ENCODE measurements at regions not wholly inside any gene's neighbourhood (a gene's known extent, or its start where the extent isn't known, plus 50 kb on each side); places are given as distances from the start of the nearest gene placed in this dataset.

DNA sequence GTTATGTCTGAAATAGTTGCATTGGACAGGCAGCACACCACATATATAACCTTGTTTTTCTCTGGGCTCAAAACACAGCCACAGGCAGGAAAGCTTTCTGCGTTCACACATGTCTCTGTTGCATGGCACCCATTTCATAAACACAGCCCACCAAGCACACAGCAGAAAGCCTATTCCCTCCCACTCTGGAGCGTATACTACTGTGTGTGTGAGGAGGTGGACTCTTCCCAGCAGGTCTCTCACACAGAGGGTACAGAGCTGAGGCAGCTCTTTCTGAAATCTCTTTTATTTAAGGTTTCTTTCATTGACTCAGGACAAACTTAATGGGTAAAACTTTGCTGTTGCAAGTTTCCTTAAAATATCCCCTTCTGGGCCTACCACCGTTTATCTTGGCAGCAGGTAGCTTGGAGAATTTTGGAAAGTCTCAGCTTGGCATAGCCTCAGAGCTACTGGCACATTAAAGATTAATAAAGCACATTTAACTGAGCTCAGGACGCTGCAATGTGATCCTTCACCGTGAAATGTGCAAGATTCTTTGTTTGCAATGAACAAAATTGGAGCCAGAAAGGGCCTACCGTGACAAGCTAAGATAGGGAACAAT lies 105.1 kb upstream of the NCKAP5 start:
- H3K9me3 ChIP-seq (ENCODE audit: control insufficient read depth, insufficient read depth, low read length): peaks cover 5% of the 10 kb centered on the region
- peak overlapping the region; percentile 98 for H2BK120ac ChIP-seq (ENCODE audit: low read depth, low read length)
- H2AFZ ChIP-seq (replicated peaks; ENCODE audit: low read length, poor library complexity): peak overlapping the region; percentile 48
- H4K20me1 ChIP-seq (ENCODE audit: insufficient read depth, low read length): no peaks in the 10 kb centered on the region
- peak overlapping the region; percentile 72 for H2BK20ac ChIP-seq (ENCODE audit: low read depth, low read length)
- H3K4me3 ChIP-seq (ENCODE audit: insufficient read depth, low read depth, low read length): no peak overlapping the region
- intact Hi-C loops (cut with micrococcal nuclease): loop anchor here (10.0 kb wide), 1 partner anchor 409 kb away; no protein-coding TSS in a partner anchor
- H4K91ac ChIP-seq (ENCODE audit: insufficient read depth, low read depth, low read length): peak overlapping the region; percentile 77
- no CpG with 5 or more reads among the region's 6 CpGs for WGBS, 2 experiments (ENCODE audit: extremely low coverage in 2 of 2, insufficient read length in 1 of 2)
- H4K8ac ChIP-seq (ENCODE audit: low read depth in 2 of 2, low read length in 2 of 2): peak overlapping the region; percentile 25 to 46; a peak in 3 of 4 replicates
- H3K9me1 ChIP-seq (ENCODE audit: insufficient read depth, low read length): peaks cover 13% of the 10 kb centered on the region
- no peak overlapping the region for H3K9ac ChIP-seq (ENCODE audit: low read depth, low read length)
- H3K4ac ChIP-seq (ENCODE audit: low read depth, low read length): peak overlapping the region; percentile 65
- peak overlapping the region; percentile 62; the same call in 1 of the 3 replicates for H2BK15ac ChIP-seq (ENCODE audit: low read depth, low read length)
- peak overlapping the region; percentile 3 for H2AK9ac ChIP-seq (replicated peaks; ENCODE audit: low read depth, low read length, poor library complexity)
- H3K36me3 ChIP-seq (ENCODE audit: control insufficient read depth, insufficient read depth, low read length): no peaks in the 10 kb centered on the region
- ChIA-PET CTCF (interaction anchor here (1.0 to 1.4 kb wide), 2 partner anchors 21 to 24 kb away, joined by 3 to 4 read pairs; no protein-coding TSS in a partner anchor), POLR2A (ENCODE audit: unreplicated experiment) (interaction anchor here (0.6 kb wide), 1 partner anchor 406 kb away, joined by 4 read pairs; no protein-coding TSS in a partner anchor)
- H2AK5ac ChIP-seq (ENCODE audit: low read depth, low read length): peak overlapping the region; percentile 51; the same call in 1 of the 2 replicates
- DNase-seq (no peak), ATAC-seq (ENCODE audit: low read depth) (no peak)
- H3K27ac ChIP-seq (ENCODE audit: insufficient read depth, low read length): peak overlapping the region; percentile 0; the same call in 1 of the 2 replicates
- H3K79me1 ChIP-seq (ENCODE audit: low read depth in 1 of 2, low read length in 2 of 2): 0 out of 4 replicates have a peak, but pooled peaks cover 0 to 9% of the 10 kb centered on the region in 2 experiments
- no peak overlapping the region for H3K4me2 ChIP-seq (ENCODE audit: low read depth, low read length)
- peak overlapping the region; percentile 21 for H4K5ac ChIP-seq (ENCODE audit: low read depth, low read length)
- H3K27me3 ChIP-seq (ENCODE audit: control insufficient read depth, insufficient read depth, low read length): no peaks in the 10 kb centered on the region
- H3K4me1 ChIP-seq (ENCODE audit: control insufficient read depth, insufficient read depth, low read length): peaks cover 20% of the 10 kb centered on the region
- peak overlapping the region; percentile 8; the same call in 1 of the 2 replicates for H3K23ac ChIP-seq (ENCODE audit: low read depth, low read length)
- H3K14ac ChIP-seq (replicated peaks; ENCODE audit: low read depth, low read length): peak overlapping the region; percentile 44; the same call in 1 of the 2 replicates
- peak overlapping the region; percentile 39 for H3K18ac ChIP-seq (ENCODE audit: low read depth, low read length)
- BruUV-seq (replicated peaks): no TSS peak
- in situ Hi-C loops (cut with MboI; ENCODE audit: low sequenced_read_pairs): no loop called here
- dilution Hi-C loops (cut with HindIII; ENCODE audit: low sequenced_read_pairs, unreplicated experiment): no loop called here
- no peak overlapping the region for H2BK5ac ChIP-seq (ENCODE audit: low read depth, low read length, poor library complexity, severe bottlenecking)
- H3K56ac ChIP-seq (ENCODE audit: extremely low read depth, insufficient read depth, low read length): no peak overlapping the region
- no peak for TF ChIP-seq RAD21 (IDR thresholded peaks at IDR 0.05; ENCODE audit: low read length)
- TF ChIP-seq BHLHE40 (IDR thresholded peaks at IDR 0.05; ENCODE audit: low read depth, low read length): no peak
- no peak for TF ChIP-seq CHD1 (IDR thresholded peaks at IDR 0.05; ENCODE audit: low read depth, low read length)
- TF ChIP-seq, protein P1, sequence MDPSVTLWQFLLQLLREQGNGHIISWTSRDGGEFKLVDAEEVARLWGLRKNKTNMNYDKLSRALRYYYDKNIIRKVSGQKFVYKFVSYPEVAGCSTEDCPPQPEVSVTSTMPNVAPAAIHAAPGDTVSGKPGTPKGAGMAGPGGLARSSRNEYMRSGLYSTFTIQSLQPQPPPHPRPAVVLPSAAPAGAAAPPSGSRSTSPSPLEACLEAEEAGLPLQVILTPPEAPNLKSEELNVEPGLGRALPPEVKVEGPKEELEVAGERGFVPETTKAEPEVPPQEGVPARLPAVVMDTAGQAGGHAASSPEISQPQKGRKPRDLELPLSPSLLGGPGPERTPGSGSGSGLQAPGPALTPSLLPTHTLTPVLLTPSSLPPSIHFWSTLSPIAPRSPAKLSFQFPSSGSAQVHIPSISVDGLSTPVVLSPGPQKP (IDR thresholded peaks at IDR 0.05; ENCODE audit: borderline replicate concordance, low read depth, low read length): no peak
- TF ChIP-seq, protein P2, sequence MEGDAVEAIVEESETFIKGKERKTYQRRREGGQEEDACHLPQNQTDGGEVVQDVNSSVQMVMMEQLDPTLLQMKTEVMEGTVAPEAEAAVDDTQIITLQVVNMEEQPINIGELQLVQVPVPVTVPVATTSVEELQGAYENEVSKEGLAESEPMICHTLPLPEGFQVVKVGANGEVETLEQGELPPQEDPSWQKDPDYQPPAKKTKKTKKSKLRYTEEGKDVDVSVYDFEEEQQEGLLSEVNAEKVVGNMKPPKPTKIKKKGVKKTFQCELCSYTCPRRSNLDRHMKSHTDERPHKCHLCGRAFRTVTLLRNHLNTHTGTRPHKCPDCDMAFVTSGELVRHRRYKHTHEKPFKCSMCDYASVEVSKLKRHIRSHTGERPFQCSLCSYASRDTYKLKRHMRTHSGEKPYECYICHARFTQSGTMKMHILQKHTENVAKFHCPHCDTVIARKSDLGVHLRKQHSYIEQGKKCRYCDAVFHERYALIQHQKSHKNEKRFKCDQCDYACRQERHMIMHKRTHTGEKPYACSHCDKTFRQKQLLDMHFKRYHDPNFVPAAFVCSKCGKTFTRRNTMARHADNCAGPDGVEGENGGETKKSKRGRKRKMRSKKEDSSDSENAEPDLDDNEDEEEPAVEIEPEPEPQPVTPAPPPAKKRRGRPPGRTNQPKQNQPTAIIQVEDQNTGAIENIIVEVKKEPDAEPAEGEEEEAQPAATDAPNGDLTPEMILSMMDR (conservative IDR thresholded peaks at IDR 0.05; ENCODE audit: low read depth, low read length): no peak
- no peak for TF ChIP-seq SMC3 (IDR thresholded peaks at IDR 0.05; ENCODE audit: low read depth, low read length)
- TF ChIP-seq NFE2L2 (IDR thresholded peaks at IDR 0.05; ENCODE audit: low read depth, low read length): no peak
- no peak for TF ChIP-seq RFX5 (IDR thresholded peaks at IDR 0.05; ENCODE audit: low read depth, low read length)
- TF ChIP-seq RCOR1 (IDR thresholded peaks at IDR 0.05; ENCODE audit: insufficient replicate concordance, low read length): no peak
- no peak for TF ChIP-seq FOS (IDR thresholded peaks at IDR 0.05; ENCODE audit: low read depth, low read length)
- no peak for TF ChIP-seq POLR2A (IDR thresholded peaks at IDR 0.05; ENCODE audit: low read depth, low read length)
- TF ChIP-seq MXI1 (IDR thresholded peaks at IDR 0.05; ENCODE audit: borderline replicate concordance, low read depth, low read length): no peak
- TF ChIP-seq, protein P3, sequence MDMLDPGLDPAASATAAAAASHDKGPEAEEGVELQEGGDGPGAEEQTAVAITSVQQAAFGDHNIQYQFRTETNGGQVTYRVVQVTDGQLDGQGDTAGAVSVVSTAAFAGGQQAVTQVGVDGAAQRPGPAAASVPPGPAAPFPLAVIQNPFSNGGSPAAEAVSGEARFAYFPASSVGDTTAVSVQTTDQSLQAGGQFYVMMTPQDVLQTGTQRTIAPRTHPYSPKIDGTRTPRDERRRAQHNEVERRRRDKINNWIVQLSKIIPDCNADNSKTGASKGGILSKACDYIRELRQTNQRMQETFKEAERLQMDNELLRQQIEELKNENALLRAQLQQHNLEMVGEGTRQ (IDR thresholded peaks at IDR 0.05; ENCODE audit: low read depth, low read length): no peak
- TF ChIP-seq CEBPB (IDR thresholded peaks at IDR 0.05; ENCODE audit: low read depth, low read length): no peak
- no peak for TF ChIP-seq MAFK (IDR thresholded peaks at IDR 0.05; ENCODE audit: low read depth, low read length)
